Endodermal cell (in vitro differentiated cells): ENCODE measurements at regions not wholly inside any gene's neighbourhood (a gene's known extent, or its start where the extent isn't known, plus 50 kb on each side); places are given as distances from the start of the nearest gene placed in this dataset.

Experiments
- DNase-seq: peaks from one replicate; pipeline ENCODE4 v3.0.0-alpha.2; 2017
- H3K27ac ChIP-seq: 2 replicates; pipeline ENCODE4 v1.5.1; 2013; ENCODE audit warnings: mild to moderate bottlenecking, low read depth, low read length, moderate library complexity
- H3K27me3 ChIP-seq: 2 replicates; pipeline ENCODE4 v1.6.1; 2013; ENCODE audit warnings: mild to moderate bottlenecking, low read length, moderate library complexity; ENCODE audit not compliant: insufficient read depth, control insufficient read depth, poor library complexity, severe bottlenecking
- H3K36me3 ChIP-seq: 2 replicates; pipeline ENCODE4 v1.7.0; 2013; ENCODE audit warnings: mild to moderate bottlenecking, low read length, moderate library complexity; ENCODE audit not compliant: control insufficient read depth, insufficient read depth
- H3K4me1 ChIP-seq: one replicate; pipeline ENCODE4 v1.7.0; 2013; ENCODE audit warnings: low read length; ENCODE audit not compliant: control insufficient read depth, insufficient read depth
- H3K4me3 ChIP-seq: 2 replicates; pipeline ENCODE4 v1.5.1; 2013; ENCODE audit warnings: mild to moderate bottlenecking, low read length, moderate library complexity
- H3K9ac ChIP-seq: 2 replicates; pipeline ENCODE4 v1.6.1; 2013; ENCODE audit warnings: mild to moderate bottlenecking, low read length, moderate library complexity; ENCODE audit not compliant: poor library complexity, severe bottlenecking; ENCODE audit errors: extremely low read depth
- H3K9me3 ChIP-seq: 2 replicates; pipeline ENCODE4 v1.6.1; 2013; ENCODE audit warnings: mild to moderate bottlenecking, low read length, moderate library complexity; ENCODE audit not compliant: control insufficient read depth
- H3K27ac Mint-ChIP-seq: 2 replicates; pipeline ENCODE4 v1.8.0; 2020; ENCODE audit warnings: mixed read lengths
- H3K27me3 Mint-ChIP-seq: 2 replicates; pipeline ENCODE4 v1.8.0; 2021; ENCODE audit warnings: mild to moderate bottlenecking, mixed read lengths; ENCODE audit not compliant: insufficient read depth
- H3K36me3 Mint-ChIP-seq: 2 replicates; pipeline ENCODE4 v1.8.0; 2020; ENCODE audit warnings: low read depth, mixed read lengths
- H3K4me1 Mint-ChIP-seq: 2 replicates; pipeline ENCODE4 v1.8.0; 2020; ENCODE audit warnings: mixed read lengths
- H3K4me3 Mint-ChIP-seq: 2 replicates; pipeline ENCODE4 v1.8.0; 2020; ENCODE audit warnings: mild to moderate bottlenecking, moderate library complexity, mixed read lengths
- H3K9me3 Mint-ChIP-seq: 2 replicates; pipeline ENCODE4 v1.8.0; 2020; ENCODE audit warnings: mild to moderate bottlenecking, mixed read lengths
- CTCF ChIP-seq: fragments of 200-600 bp; sonication (generic); conservative IDR thresholded peaks from 2 replicates; pipeline ENCODE4 v1.5.0; 2021; ENCODE audit warnings: antibody characterized with exemption, mild to moderate bottlenecking
- WGBS, 2 experiments: methylation state at CpG; one replicate each; pipeline versions ENCODE4 v1.1.5 to v1.1.7; 2013; ENCODE audit warnings: missing lambda C conversion rate in 2 of 2, mixed read lengths in 1 of 2; ENCODE audit not compliant: insufficient coverage in 1 of 2, insufficient read length in 1 of 2; 5-methylcytosine and 5-hydroxymethylcytosine counted together

- H3K27me3 ChIP-seq: peaks cover 86% of the 10 kb centered on the region
- TF ChIP-seq CTCF: no peak
- H3K27me3 Mint-ChIP-seq: peaks cover 52% of the 10 kb centered on the region
These were observed 398.1 kb downstream of the NOVA1 start for GRCh38 chr14:26199590-26200370.

GRCh38 chr14:26199096-26199495 lies 398.7 kb downstream of the NOVA1 start:
- Mint-ChIP-seq H3K4me3 (no peak overlapping the region), H3K9me3 (no peaks in the 10 kb centered on the region), H3K27ac (no peak overlapping the region), H3K36me3 (no peaks in the 10 kb centered on the region), H3K27me3 (peaks cover 49% of the 10 kb centered on the region), H3K4me1 (peaks cover 7% of the 10 kb centered on the region)
- no peak for TF ChIP-seq CTCF
- Histone ChIP-seq H3K4me3 (no peak overlapping the region), H3K36me3 (no peaks in the 10 kb centered on the region), H3K4me1 (no peaks in the 10 kb centered on the region), H3K9me3 (no peaks in the 10 kb centered on the region), H3K27me3 (peaks cover 79% of the 10 kb centered on the region), H3K9ac (no peak overlapping the region), H3K27ac (no peak overlapping the region)
- 81 to 83% methylated on average over 1 to 2 of the region's 2 CpGs for WGBS, 2 experiments
- DNase-seq: no peak

More at GRCh38 chr14:26199590-26200370, 398.1 kb downstream of the NOVA1 start:
- DNase-seq: no peak
- H3K36me3 ChIP-seq: no peaks in the 10 kb centered on the region
- no peak overlapping the region for H3K9ac ChIP-seq
- H3K27ac Mint-ChIP-seq: no peak overlapping the region
- no peak overlapping the region for H3K4me3 Mint-ChIP-seq
- H3K27ac ChIP-seq: no peak overlapping the region
- H3K4me1 ChIP-seq: no peaks in the 10 kb centered on the region
- no peaks in the 10 kb centered on the region for H3K9me3 ChIP-seq
- H3K4me1 Mint-ChIP-seq: peaks cover 7% of the 10 kb centered on the region
- no peak overlapping the region for H3K4me3 ChIP-seq
- 65 to 87% methylated on average over 6 of the region's 6 CpGs for whole genome bisulfite sequencing, 2 experiments
- no peaks in the 10 kb centered on the region for H3K9me3 Mint-ChIP-seq
- H3K36me3 Mint-ChIP-seq: no peaks in the 10 kb centered on the region

GRCh38 chr14:26194816-26195215 lies 403.0 kb downstream of the NOVA1 start:
- Histone ChIP-seq H3K9ac (no peak overlapping the region), H3K9me3 (no peaks in the 10 kb centered on the region), H3K4me3 (no peak overlapping the region), H3K27me3 (peaks cover 46% of the 10 kb centered on the region), H3K27ac (no peak overlapping the region), H3K36me3 (no peaks in the 10 kb centered on the region), H3K4me1 (no peaks in the 10 kb centered on the region)
- no peak overlapping the region for H3K27ac Mint-ChIP-seq
- no peak for TF ChIP-seq CTCF
- H3K36me3 Mint-ChIP-seq: no peaks in the 10 kb centered on the region
- H3K9me3 Mint-ChIP-seq: no peaks in the 10 kb centered on the region
- peaks cover 7% of the 10 kb centered on the region for H3K4me1 Mint-ChIP-seq
- H3K27me3 Mint-ChIP-seq: peaks cover 28% of the 10 kb centered on the region
- no peak overlapping the region for H3K4me3 Mint-ChIP-seq
- 80 to 92% methylated on average over 1 of the region's 1 CpG for WGBS, 2 experiments
- no peak for DNase-seq
